OCI-LY1 (cell line): ENCODE measurements at regions not wholly inside any gene's neighbourhood (a gene's known extent, or its start where the extent isn't known, plus 50 kb on each side); places are given as distances from the start of the nearest gene placed in this dataset.

ENCODE experiments used
- EZH2 ChIP-seq: fragments of 200-600 bp; sonication (generic), shearing (Covaris generic); IDR thresholded peaks from 2 replicates; pipeline ENCODE4 v1.8.0; 2017; ENCODE audit warnings: borderline replicate concordance, mixed run types, mild to moderate bottlenecking, antibody characterized with exemption, low read length, moderate library complexity, mixed read lengths
- TF ChIP-seq, protein P1 (sequence below): fragments of 200-600 bp; sonication (generic), shearing (Covaris generic); IDR thresholded peaks from 2 replicates; pipeline ENCODE4 v1.5.1; 2017; ENCODE audit warnings: mild to moderate bottlenecking, antibody characterized with exemption, low read length, moderate library complexity, mixed read lengths

DNA sequence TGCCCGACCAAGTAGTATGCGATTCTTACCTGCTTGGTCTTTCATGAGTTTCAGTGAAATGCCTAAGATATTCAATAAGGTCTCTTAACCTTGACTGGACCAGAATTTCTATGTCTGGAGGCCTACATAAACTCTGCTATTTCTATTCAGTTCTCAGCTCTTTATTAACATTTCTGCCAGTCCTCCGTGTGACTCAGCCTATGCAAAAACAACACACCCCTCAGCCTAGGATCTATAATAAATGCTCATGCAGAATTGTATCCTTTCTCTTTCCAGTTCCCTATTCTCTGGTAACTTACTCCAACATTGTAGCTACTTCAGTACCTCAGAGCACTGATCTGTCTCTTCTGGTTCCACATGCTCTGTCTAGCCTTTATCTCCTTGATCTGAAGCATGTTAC is 1507.4 kb downstream of the CDH11 start:
- TF ChIP-seq, protein P1, sequence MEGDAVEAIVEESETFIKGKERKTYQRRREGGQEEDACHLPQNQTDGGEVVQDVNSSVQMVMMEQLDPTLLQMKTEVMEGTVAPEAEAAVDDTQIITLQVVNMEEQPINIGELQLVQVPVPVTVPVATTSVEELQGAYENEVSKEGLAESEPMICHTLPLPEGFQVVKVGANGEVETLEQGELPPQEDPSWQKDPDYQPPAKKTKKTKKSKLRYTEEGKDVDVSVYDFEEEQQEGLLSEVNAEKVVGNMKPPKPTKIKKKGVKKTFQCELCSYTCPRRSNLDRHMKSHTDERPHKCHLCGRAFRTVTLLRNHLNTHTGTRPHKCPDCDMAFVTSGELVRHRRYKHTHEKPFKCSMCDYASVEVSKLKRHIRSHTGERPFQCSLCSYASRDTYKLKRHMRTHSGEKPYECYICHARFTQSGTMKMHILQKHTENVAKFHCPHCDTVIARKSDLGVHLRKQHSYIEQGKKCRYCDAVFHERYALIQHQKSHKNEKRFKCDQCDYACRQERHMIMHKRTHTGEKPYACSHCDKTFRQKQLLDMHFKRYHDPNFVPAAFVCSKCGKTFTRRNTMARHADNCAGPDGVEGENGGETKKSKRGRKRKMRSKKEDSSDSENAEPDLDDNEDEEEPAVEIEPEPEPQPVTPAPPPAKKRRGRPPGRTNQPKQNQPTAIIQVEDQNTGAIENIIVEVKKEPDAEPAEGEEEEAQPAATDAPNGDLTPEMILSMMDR, result no peak
- no peak for TF ChIP-seq EZH2
